GM19025 (cell line): ENCODE measurements at regions not wholly inside any gene's neighbourhood (a gene's known extent, or its start where the extent isn't known, plus 50 kb on each side); places are given as distances from the start of the nearest gene placed in this dataset.
"Not testable (repeated sequence)": the region's sequence is repeated elsewhere in the genome, so short reads cannot be mapped to it uniquely, and the experiment has no call there.

Source experiments
- ATAC-seq: cut with Tn5 transposase; IDR thresholded peaks from one replicate; pipeline ENCODE4 v1.9.1; 2021; ENCODE audit warnings: mild to moderate bottlenecking, low read depth, moderate library complexity; ENCODE audit not compliant: unreplicated experiment

- ATAC-seq: no peak
Measured at GRCh38 chr12:131529196-131530040, 181.5 kb upstream of the SFSWAP start.

DNA sequence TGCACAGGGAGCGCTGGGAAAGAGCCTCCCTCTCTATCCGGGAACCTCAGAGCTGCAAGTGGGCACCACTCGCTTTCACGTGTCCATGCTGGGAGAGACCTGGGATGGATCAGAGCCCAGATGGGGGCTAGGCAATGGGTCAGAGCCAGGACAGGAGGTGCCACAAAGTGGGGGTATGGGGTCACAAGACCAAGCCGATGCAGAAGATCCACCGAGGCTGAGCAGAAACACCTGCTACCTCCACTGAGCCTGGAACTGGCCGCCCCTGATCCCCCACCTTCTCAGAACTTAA lies 180.9 kb upstream of the SFSWAP start:
- no peak for ATAC-seq

DNA sequence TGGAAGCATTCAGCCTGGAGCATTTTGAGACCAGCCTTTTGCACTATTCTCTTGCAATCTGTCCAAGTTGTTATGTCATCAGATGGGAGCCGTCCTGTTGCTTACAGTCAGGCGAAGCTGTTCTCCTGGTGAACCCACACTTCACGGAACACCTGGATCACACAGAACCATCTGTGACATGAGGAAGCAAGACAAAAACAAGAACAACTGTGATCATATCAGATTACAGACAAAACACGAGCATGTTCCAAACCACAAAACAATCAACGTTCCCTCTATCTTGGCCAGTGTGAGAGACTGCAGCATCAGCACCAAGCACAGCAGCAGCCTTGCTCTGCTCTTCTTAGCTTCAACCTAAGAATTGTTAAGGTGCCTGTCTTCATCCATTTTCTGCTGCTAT lies 180.5 kb upstream of the SFSWAP start:
- ATAC-seq: no peak

DNA sequence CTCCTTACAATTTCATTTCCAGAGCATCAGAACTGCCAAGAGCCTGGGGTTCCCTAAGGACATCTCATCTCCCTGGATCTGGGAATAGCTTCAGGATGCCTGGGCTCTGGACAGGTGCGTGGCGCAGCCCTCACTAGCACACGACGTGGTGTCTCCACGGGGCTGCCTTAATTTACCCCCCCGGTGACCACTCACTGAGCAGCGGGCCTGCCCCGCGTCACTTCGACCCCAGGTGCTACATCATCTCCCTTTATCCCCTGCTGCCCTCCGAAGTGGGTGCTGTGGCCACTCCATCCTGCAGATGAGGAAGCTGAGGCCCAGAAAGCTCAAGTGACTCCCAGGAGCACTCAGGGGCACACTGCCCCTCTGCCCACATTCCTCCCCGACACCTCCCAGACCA lies 177.8 kb upstream of the SFSWAP start:
- no peak for ATAC-seq

GRCh38 chr12:131535779-131536178 lies 175.1 kb upstream of the SFSWAP start:
- ATAC-seq: no peak

- ATAC-seq: no peak
Measured at GRCh38 chr12:131536337-131536736, 174.6 kb upstream of the SFSWAP start.

- no peak for ATAC-seq
Measured at GRCh38 chr12:131536766-131537165, 174.1 kb upstream of the SFSWAP start.

DNA sequence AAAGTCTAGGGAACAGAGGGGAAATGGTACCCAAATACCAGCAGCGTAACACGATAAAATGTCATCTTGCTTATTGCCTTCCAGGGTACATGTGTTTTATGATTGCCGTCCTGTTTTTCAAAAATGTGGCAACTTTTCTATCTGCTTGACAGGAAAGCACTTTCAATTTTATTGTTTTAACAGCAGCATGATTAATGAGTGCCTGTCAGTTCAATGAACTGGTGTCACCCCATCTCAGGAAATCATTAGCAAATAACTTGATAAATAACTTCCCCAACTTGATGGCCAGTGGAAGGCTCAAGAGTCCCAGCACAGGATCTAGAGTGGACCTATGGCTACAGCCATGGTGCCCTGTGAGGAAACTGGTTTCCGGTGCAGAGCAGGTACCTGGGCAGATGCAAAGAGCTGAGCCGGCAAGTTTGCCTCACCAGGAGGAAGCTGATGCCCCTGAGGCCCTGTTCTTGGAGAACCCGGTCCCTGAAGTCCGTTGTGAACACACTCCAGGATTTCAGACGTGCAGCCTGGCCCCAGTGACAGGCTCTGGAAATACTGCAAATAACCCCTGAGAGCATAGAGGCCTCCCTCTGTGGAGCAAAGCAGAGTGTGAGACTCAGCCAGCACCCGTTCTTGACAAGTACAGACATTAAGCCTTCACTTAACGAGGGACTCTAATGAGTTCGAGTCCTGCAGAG lies 173.5 kb upstream of the SFSWAP start:
- no peak for ATAC-seq

GRCh38 chr12:131539381-131539780 lies 171.5 kb upstream of the SFSWAP start:
- ATAC-seq: no peak

GRCh38 chr12:131540138-131540623 lies 170.7 kb upstream of the SFSWAP start:
- no peak for ATAC-seq

DNA sequence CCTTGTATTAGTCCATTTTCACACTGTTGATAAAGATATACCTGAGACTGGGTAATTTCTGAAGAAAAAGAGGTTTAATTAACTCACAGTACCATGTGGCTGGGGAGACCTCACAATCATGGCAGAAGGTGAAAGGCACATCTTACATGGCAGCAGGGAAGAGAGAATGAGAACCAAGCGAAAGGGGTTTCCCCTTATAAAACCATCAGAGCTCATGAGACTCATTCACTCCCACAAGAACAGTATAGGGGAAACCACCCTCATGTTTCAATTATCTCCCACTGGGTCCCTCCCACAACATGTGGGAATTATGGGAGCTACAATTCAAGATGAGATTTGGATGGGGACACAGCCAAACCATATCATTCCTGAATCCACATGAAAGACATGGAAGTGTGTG lies 169.4 kb upstream of the SFSWAP start:
- not testable (repeated sequence) for ATAC-seq

DNA sequence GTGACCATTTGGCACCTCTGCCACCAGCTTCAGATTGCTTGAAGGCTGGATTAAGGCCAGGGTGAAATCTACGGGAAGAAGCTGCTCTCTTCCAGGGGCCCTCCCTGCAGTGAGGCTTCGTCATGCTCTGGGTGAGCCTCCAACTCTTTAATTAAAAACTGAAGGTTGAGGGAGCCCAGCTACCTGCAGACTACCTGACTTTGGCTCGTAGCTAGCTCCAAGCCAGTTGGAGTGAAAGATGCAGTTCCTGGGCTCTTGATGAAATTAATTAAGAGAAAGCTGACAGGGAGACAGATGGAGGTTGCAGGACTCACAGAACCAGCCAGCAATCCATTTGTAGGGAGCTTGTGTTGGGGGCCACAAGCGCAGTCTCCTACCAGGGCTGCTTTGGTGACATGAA lies 168.5 kb upstream of the SFSWAP start:
- ATAC-seq: no peak

- ATAC-seq: no peak
Measured at GRCh38 chr12:131543040-131543439, 167.8 kb upstream of the SFSWAP start.

GRCh38 chr12:131547555-131547954 lies 163.3 kb upstream of the SFSWAP start:
- no peak for ATAC-seq

DNA sequence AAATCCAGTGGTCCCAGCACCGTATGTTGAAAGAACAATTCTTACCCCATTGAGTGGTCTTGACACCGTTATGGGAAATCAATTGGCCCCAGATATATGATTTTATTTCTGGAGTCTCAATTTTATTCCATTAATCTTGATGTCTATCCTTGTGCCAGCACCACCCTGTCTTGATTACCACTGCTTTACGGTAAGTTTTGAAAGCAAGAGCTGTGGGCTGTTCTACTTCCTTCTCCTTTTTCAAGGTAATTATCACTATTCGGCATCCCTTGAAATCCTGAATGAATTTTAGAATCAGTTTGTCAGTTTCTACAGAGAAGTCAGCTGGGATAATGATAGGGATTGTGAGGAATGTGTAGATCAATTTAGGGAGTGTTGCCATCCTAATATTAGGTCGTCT lies 160.8 kb upstream of the SFSWAP start:
- ATAC-seq: no peak

GRCh38 chr12:131551675-131552491 lies 159.0 kb upstream of the SFSWAP start:
- ATAC-seq: no peak

DNA sequence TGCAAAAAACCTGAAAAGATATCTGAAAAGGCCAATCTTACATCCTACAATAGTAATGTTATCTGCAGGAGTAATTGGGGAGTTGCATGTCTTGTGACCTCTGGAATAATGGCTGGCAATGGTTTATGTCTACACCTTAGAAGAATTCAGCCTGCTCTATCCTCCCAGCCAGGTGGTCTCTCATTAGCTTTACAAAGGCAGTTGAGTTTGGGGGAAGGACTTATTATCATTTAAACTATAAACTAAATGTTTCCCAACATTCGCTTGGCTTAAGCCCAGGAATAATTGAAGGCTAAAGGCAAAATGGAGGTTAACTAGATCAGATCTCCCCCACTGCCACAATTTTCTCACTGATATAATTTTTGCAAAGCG lies 158.4 kb upstream of the SFSWAP start:
- ATAC-seq: no peak

DNA sequence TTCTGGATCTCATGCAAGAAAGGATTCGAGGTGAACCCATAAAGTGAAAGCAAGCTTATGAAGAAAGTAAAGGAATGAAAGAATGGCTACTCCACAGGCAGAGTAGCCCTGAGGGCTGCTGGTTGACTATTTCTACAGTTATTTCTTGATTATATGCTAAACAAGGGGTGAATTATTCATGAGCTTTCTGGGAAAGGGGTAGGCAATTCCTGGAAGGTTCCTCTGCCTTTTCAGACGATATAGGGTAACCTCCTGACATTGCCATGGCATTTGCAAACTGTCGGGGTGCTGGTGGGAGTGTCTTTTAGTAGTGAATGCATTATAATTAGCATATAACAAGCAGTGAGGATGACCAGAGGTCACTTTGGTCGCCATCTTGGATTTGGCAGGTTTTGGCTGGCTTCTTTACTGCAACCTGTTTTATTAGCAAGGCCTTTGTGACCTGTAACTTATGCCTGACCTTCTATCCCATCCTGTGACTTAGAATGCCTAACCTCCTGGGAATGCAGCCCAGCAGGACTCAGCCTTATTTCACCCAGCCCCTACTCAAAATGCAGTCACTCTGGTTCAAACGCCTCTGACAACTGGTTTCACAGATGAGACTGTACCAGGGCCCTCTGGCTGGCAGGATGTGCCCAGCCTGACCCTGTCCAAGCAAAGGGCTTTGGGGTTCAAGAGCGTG lies 157.7 kb upstream of the SFSWAP start:
- ATAC-seq: no peak

DNA sequence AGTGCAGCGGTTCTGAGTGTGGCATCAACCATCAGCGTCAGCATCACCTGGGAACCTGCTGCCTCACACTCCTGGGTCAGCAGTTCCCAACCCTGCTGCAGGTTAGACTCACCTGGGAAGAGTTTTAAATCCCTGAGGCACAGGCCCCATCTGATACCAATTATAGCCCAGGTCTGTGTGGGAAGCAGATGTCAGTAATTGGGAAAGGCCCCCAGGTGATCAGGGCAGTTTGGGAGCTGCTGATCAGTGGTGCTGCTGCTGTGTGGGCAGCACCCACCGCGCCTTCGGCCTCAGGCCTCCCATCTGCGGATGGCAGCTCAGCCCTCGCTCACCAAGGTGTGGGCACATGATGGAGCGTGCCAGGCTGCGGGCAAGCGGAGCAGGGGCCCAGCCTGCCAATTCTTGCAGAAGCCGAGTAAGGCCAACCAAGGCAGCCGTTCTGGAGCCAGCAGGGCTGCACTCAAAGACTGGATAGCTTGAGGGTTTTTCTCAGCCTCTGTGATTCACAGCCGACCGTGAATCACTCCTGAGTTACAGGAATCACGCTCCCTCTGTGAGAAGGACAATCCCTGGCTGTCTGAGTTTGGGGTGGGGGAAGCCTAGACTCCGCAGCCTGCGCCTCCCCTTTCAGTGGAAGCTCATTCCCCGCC lies 155.6 kb upstream of the SFSWAP start:
- ATAC-seq: no peak

GRCh38 chr12:131555866-131556265 lies 155.0 kb upstream of the SFSWAP start:
- ATAC-seq: no peak
